Calu3 (cell line): ENCODE measurements at regions not wholly inside any gene's neighbourhood (a gene's known extent, or its start where the extent isn't known, plus 50 kb on each side); places are given as distances from the start of the nearest gene placed in this dataset.

Experiments used
- BruUV-seq: library from RNA; stranded (reverse); fragments of 400-500 nt; replicated peaks from 2 replicates; lab custom pipeline; 2021; lab: Mats Ljungman, UMichigan
- CTCF ChIA-PET: fragments of 300-600 bp; sonication (Branson Sonifier 250); formaldehyde crosslinking; loops from one replicate; lab custom pipeline; 2022; ENCODE audit warnings: antibody characterized with exemption; lab: Charles Lee
- DNase-seq: peaks from one replicate; pipeline ENCODE4 v3.0.0; 2022
- H3K27ac Mint-ChIP-seq: one replicate; pipeline ENCODE4 v1.8.0; 2022; ENCODE audit warnings: mixed read lengths; ENCODE audit not compliant: unreplicated experiment
- H3K27me3 Mint-ChIP-seq: one replicate; pipeline ENCODE4 v1.8.0; 2022; ENCODE audit warnings: mixed read lengths; ENCODE audit not compliant: unreplicated experiment
- H3K36me3 Mint-ChIP-seq: one replicate; pipeline ENCODE4 v1.8.0; 2022; ENCODE audit warnings: mild to moderate bottlenecking, moderate library complexity, mixed read lengths; ENCODE audit not compliant: insufficient read depth, unreplicated experiment
- H3K4me1 Mint-ChIP-seq: one replicate; pipeline ENCODE4 v1.8.0; 2022; ENCODE audit warnings: mild to moderate bottlenecking, low read depth, mixed read lengths; ENCODE audit not compliant: unreplicated experiment
- H3K4me3 Mint-ChIP-seq: one replicate; pipeline ENCODE4 v1.8.0; 2022; ENCODE audit warnings: mild to moderate bottlenecking, low read depth, moderate library complexity, mixed read lengths; ENCODE audit not compliant: unreplicated experiment
- H3K9me3 Mint-ChIP-seq: one replicate; pipeline ENCODE4 v1.8.0; 2022; ENCODE audit warnings: low read depth, mixed read lengths; ENCODE audit not compliant: unreplicated experiment
- CTCF ChIP-seq: fragments of 200-600 bp; IDR thresholded peaks from one replicate; pipeline ENCODE4 v1.8.0; 2022; ENCODE audit warnings: antibody characterized with exemption; ENCODE audit not compliant: unreplicated experiment
- intact Hi-C: fragments of 100-400 bp; cut with micrococcal nuclease; formaldehyde crosslinking; loops from one replicate; pipeline ENCODE4 v1.10.0; 2022; ENCODE audit not compliant: unreplicated experiment

GRCh38 chr2:145095641-145096435 is 575.9 kb upstream of the ZEB2 start:
- Mint-ChIP-seq H3K4me1 (no peaks in the 10 kb centered on the region), H3K27ac (no peak overlapping the region), H3K9me3 (no peaks in the 10 kb centered on the region), H3K4me3 (no peak overlapping the region), H3K27me3 (no peaks in the 10 kb centered on the region), H3K36me3 (no peaks in the 10 kb centered on the region)
- intact Hi-C loops, result no loop called here
- no TSS peak for BruUV-seq
- DNase-seq, result no peak
- TF ChIP-seq CTCF, result no peak
- CTCF ChIA-PET, result no interaction called here

GRCh38 chr2:145094370-145094769 is 574.5 kb upstream of the ZEB2 start:
- intact Hi-C loops, result no loop called here
- no peak for DNase-seq
- Mint-ChIP-seq H3K4me3 (no peak overlapping the region), H3K27me3 (no peaks in the 10 kb centered on the region), H3K4me1 (no peaks in the 10 kb centered on the region), H3K36me3 (no peaks in the 10 kb centered on the region), H3K9me3 (no peaks in the 10 kb centered on the region), H3K27ac (no peak overlapping the region)
- TF ChIP-seq CTCF, result no peak
- BruUV-seq, result no TSS peak
- CTCF ChIA-PET, result no interaction called here

- no peak for DNase-seq
- Mint-ChIP-seq H3K4me1 (no peaks in the 10 kb centered on the region), H3K4me3 (no peak overlapping the region), H3K27ac (no peak overlapping the region), H3K27me3 (no peaks in the 10 kb centered on the region), H3K36me3 (no peaks in the 10 kb centered on the region), H3K9me3 (peaks cover 4% of the 10 kb centered on the region)
- BruUV-seq, result no TSS peak
- no peak for TF ChIP-seq CTCF
- intact Hi-C loops, result no loop called here
- CTCF ChIA-PET, result no interaction called here
Observed at GRCh38 chr2:145091967-145092366, 572.0 kb upstream of the ZEB2 start.

- Mint-ChIP-seq H3K27ac (no peak overlapping the region), H3K4me3 (no peak overlapping the region), H3K4me1 (no peaks in the 10 kb centered on the region), H3K27me3 (no peaks in the 10 kb centered on the region), H3K36me3 (no peaks in the 10 kb centered on the region), H3K9me3 (peaks cover 4% of the 10 kb centered on the region)
- CTCF ChIA-PET, result no interaction called here
- no peak for DNase-seq
- TF ChIP-seq CTCF, result no peak
- intact Hi-C loops, result no loop called here
- BruUV-seq, result no TSS peak
Observed at GRCh38 chr2:145090841-145091761, 571.2 kb upstream of the ZEB2 start.
